HepG2 (cell line): ENCODE measurements at regions not wholly inside any gene's neighbourhood (a gene's known extent, or its start where the extent isn't known, plus 50 kb on each side); places are given as distances from the start of the nearest gene placed in this dataset.

Source experiments
- ATAC-seq: fragments of 200-7000 bp; cut with Tn5 transposase; 3 replicates; pipeline ENCODE4 v1.9.1; 2020; ENCODE audit warnings: mild to moderate bottlenecking, moderate library complexity
- BruUV-seq: library from RNA; stranded (reverse); fragments of 400-500 nt; replicated peaks from 2 replicates; lab custom pipeline; 2021; lab: Mats Ljungman, UMichigan
- CTCF ChIA-PET: fragments of 300-600 bp; formaldehyde crosslinking; extraction: SDS; loops from one replicate; lab custom pipeline; 2021; ENCODE audit warnings: low total read pairs, inconsistent platforms, low intra/inter-chr PET ratio; lab: Yijun Ruan, JAX
- POLR2A ChIA-PET: fragments of 350-600 bp; sonication (Branson Sonifier 250); formaldehyde crosslinking; loops from one replicate; lab custom pipeline; 2020; ENCODE audit warnings: antibody characterized with exemption, inconsistent platforms; lab: Yijun Ruan, JAX
- DNase-seq: peaks from one replicate; pipeline ENCODE4 v3.0.0-alpha.2; 2015; ENCODE audit warnings: low spot score
- FAIRE-seq: peaks from 3 replicates; lab custom pipeline; 2011; peaks lifted over from hg19 to GRCh38; lab: Jason Lieb, UNC
- H2AFZ ChIP-seq: one replicate; pipeline ENCODE4 v1.6.1; 2011; ENCODE audit warnings: low read length, inconsistent platforms
- H3K27ac ChIP-seq: fragments of 300-600 bp; 3 replicates; pipeline ENCODE4 v1.8.0; 2011; ENCODE audit warnings: mixed run types, mild to moderate bottlenecking, mixed read lengths, low read length, inconsistent platforms; ENCODE audit not compliant: insufficient read depth; ENCODE audit errors: extremely low read length
- H3K27me3 ChIP-seq, 2 experiments: fragments of 200-600 bp in 1 of 2; 2 replicates in 1 of 2; 3 replicates in 1 of 2; pipeline versions ENCODE4 v1.6.0 to v1.8.0; 2011; ENCODE audit warnings: low read length in 2 of 2, mild to moderate bottlenecking in 2 of 2, moderate library complexity in 2 of 2, inconsistent platforms in 1 of 2; ENCODE audit not compliant: insufficient read depth in 2 of 2, control insufficient read depth in 1 of 2
- H3K36me3 ChIP-seq, 2 experiments: fragments of 200-600 bp in 1 of 2; replicated peaks in 1 of 2; 2 replicates in 1 of 2; 3 replicates in 1 of 2; pipeline versions ENCODE4 v1.5.1 to v1.8.0; 2011; ENCODE audit warnings: low read length in 2 of 2, inconsistent platforms in 1 of 2; ENCODE audit not compliant: insufficient read depth in 2 of 2, control insufficient read depth in 1 of 2
- H3K4me1 ChIP-seq: 2 replicates; pipeline ENCODE4 v1.5.1; 2012; ENCODE audit warnings: low read length, inconsistent platforms; ENCODE audit not compliant: insufficient read depth
- H3K4me2 ChIP-seq: 2 replicates; pipeline ENCODE4 v1.6.0; 2011; ENCODE audit warnings: low read depth, low read length, inconsistent platforms
- H3K4me3 ChIP-seq, 3 experiments: fragments of 200-600 bp in 1 of 3; sonication (generic), shearing (Covaris generic) in 1 of 3; replicated peaks in 1 of 3; 2 replicates each; pipeline ENCODE4 v1.5.1; 2011 to 2016; ENCODE audit warnings: low read length in 3 of 3, inconsistent platforms in 2 of 3, low read depth in 2 of 3, mild to moderate bottlenecking in 2 of 3, control low read depth in 1 of 3, mixed read lengths in 1 of 3; ENCODE audit not compliant: insufficient read depth in 1 of 3
- H3K79me2 ChIP-seq: one replicate; pipeline ENCODE4 v1.6.1; 2011; ENCODE audit warnings: low read length, inconsistent platforms; ENCODE audit not compliant: insufficient read depth
- H3K9ac ChIP-seq: 2 replicates; pipeline ENCODE4 v1.6.0; 2011; ENCODE audit warnings: mild to moderate bottlenecking, low read depth, low read length, inconsistent platforms; ENCODE audit not compliant: insufficient read depth
- H3K9me3 ChIP-seq: 2 replicates; pipeline ENCODE4 v1.5.1; 2012; ENCODE audit warnings: mild to moderate bottlenecking, low read length
- H4K20me1 ChIP-seq: 2 replicates; pipeline ENCODE4 v1.6.0; 2011; ENCODE audit warnings: inconsistent platforms, mild to moderate bottlenecking, low read length, moderate library complexity; ENCODE audit not compliant: insufficient read depth
- CCDC6 ChIP-seq: sonication (generic); formaldehyde crosslinking; IDR thresholded peaks from 2 replicates; pipeline ENCODE4 v1.8.1; 2022; ENCODE audit warnings: mild to moderate bottlenecking, missing genetic modification reagents, moderate library complexity
- ISL2 ChIP-seq: sonication (generic); formaldehyde crosslinking; IDR thresholded peaks from 2 replicates; pipeline ENCODE4 v1.5.0; 2020; ENCODE audit warnings: missing genetic modification reagents
- JDP2 ChIP-seq: sonication (generic); formaldehyde crosslinking; IDR thresholded peaks from 2 replicates; pipeline ENCODE4 v1.8.1; 2022; ENCODE audit warnings: missing genetic modification reagents, borderline replicate concordance
- REL ChIP-seq: sonication (generic); formaldehyde crosslinking; conservative IDR thresholded peaks from 2 replicates; pipeline ENCODE4 v1.8.0; 2022; ENCODE audit warnings: mild to moderate bottlenecking, missing genetic modification reagents, moderate library complexity
- SIN3A ChIP-seq: IDR thresholded peaks from 2 replicates; pipeline ENCODE4 v1.6.1; 2011; ENCODE audit warnings: low read depth, mild to moderate bottlenecking, control low read depth, low read length, borderline replicate concordance
- SRSF1 ChIP-seq: fragments of 200-400 bp; formaldehyde crosslinking; optimal IDR thresholded peaks from 2 replicates; pipeline ENCODE3; 2017; ENCODE audit warnings: mild to moderate bottlenecking, low read depth, low read length, moderate library complexity
- ZFP36L2 ChIP-seq: sonication (generic); formaldehyde crosslinking; IDR thresholded peaks from 2 replicates; pipeline ENCODE4 v1.4.0; 2020; ENCODE audit warnings: missing genetic modification reagents
- ZNF331 ChIP-seq: sonication (generic); formaldehyde crosslinking; IDR thresholded peaks from 2 replicates; pipeline ENCODE4 v1.4.0; 2020; ENCODE audit warnings: missing genetic modification reagents
- ZNF430 ChIP-seq: sonication (generic); formaldehyde crosslinking; IDR thresholded peaks from 2 replicates; pipeline ENCODE4 v1.9.0; 2021; ENCODE audit warnings: mild to moderate bottlenecking, missing genetic modification reagents
- ZNF530 ChIP-seq: sonication (generic); formaldehyde crosslinking; IDR thresholded peaks from 2 replicates; pipeline ENCODE4 v1.5.0; 2020; ENCODE audit warnings: low read depth, mild to moderate bottlenecking, missing genetic modification reagents
- ZNF557 ChIP-seq: sonication (generic); formaldehyde crosslinking; IDR thresholded peaks from 2 replicates; pipeline ENCODE4 v1.4.0; 2020; ENCODE audit warnings: missing genetic modification reagents
- ZNF563 ChIP-seq: sonication (generic); formaldehyde crosslinking; IDR thresholded peaks from 2 replicates; pipeline ENCODE4 v1.8.0; 2022; ENCODE audit warnings: mild to moderate bottlenecking, moderate library complexity, missing genetic modification reagents
- ZNF670 ChIP-seq: sonication (generic); formaldehyde crosslinking; IDR thresholded peaks from 2 replicates; pipeline ENCODE4 v1.8.0; 2022; ENCODE audit warnings: mild to moderate bottlenecking, missing genetic modification reagents, borderline replicate concordance
- WGBS: methylation state at CpG from one replicate; pipeline ENCODE4 v1.1.6; 2017; ENCODE audit warnings: low lambda C conversion rate; 5-methylcytosine and 5-hydroxymethylcytosine counted together
- in situ Hi-C: cut with HindIII; loops from 2 replicates; pipeline ENCODE4 v1.10.0; 2017; ENCODE audit warnings: low pct_unique_long_range_greater_than_20kb; ENCODE audit not compliant: extremely low pct_ligation_motif_present
- intact Hi-C: fragments of 100-400 bp; cut with micrococcal nuclease; formaldehyde crosslinking; loops from one replicate; pipeline ENCODE4 v1.10.0; 2022; ENCODE audit not compliant: unreplicated experiment
- TF ChIP-seq, protein P1 (sequence below): sonication (generic); formaldehyde crosslinking; IDR thresholded peaks from 2 replicates; pipeline ENCODE4 v1.5.0; 2020; ENCODE audit warnings: missing genetic modification reagents, mild to moderate bottlenecking, borderline replicate concordance
- TF ChIP-seq, protein P2 (sequence below): IDR thresholded peaks from 2 replicates; pipeline ENCODE4 v1.6.1; 2016; ENCODE audit warnings: control low read depth

DNA sequence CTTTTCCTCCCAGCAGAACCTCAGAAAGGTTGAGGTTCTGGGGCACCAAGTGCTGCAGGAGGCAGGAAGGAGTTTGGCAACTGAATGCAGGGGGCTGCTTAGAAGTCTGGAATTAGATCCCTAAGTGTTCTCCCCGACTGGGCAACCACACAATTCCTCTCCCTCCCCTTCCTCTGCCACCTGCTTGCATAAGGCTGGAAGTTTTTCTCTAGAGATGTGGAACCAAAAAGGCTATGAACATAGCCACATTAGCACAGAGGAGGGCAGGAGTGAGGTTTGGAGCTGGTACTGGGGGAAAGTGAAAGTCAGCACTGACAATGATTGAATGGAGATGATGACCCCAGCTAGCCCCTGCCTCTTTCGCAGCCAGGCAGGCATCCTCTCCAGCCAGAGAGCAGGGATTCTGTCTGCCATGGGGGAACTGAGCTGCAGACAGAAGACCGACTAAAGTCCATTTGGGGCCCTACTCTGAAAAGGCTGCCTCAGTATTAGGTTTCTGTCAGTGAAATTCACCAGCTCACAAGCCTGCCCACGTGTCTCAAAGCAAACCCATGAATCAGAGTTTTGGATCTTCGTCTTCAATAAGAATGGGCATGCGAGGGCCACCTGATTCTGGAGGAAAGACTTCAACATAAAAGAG lies 87.9 kb upstream of the ITGA6 start (continued):
- TF ChIP-seq, protein P1, sequence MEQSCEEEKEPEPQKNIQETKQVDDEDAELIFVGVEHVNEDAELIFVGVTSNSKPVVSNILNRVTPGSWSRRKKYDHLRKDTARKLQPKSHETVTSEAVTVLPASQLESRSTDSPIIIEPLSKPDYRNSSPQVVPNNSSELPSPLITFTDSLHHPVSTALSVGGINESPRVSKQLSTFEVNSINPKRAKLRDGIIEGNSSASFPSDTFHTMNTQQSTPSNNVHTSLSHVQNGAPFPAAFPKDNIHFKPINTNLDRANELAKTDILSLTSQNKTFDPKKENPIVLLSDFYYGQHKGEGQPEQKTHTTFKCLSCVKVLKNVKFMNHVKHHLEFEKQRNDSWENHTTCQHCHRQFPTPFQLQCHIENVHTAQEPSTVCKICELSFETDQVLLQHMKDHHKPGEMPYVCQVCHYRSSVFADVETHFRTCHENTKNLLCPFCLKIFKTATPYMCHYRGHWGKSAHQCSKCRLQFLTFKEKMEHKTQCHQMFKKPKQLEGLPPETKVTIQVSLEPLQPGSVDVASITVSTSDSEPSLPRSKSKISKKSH (CRISPR knock-in tag) = no peak
- no peak for TF ChIP-seq JDP2 (CRISPR knock-in tag)
- no peak for TF ChIP-seq SRSF1
- no peak for TF ChIP-seq ZNF563 (CRISPR knock-in tag)
- TF ChIP-seq ZFP36L2 (CRISPR knock-in tag) = no peak
- TF ChIP-seq CCDC6 (CRISPR knock-in tag) = 0 out of 2 replicates have a peak, but pooled peaks have one; percentile 59
- peak; percentile 77 for TF ChIP-seq ZNF331 (CRISPR knock-in tag)

DNA sequence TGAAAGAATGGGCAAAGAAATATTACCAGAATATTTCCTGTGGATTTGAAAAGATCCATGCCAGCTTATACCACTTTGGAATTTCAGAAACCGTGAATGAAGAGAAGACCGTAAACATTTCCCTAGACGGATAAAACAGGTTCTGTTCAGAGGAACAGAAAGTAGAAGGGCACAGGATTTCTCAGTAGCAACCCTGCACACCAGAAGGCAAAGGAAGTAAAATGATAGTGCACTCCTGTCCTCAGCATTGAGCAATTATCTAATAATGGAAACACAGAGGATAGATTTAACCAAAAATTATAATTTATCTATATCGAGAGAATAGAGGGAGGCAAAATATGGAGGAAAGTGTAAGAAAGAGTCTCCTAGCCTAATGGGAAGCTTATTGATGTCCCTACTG lies 87.0 kb upstream of the ITGA6 start:
- CTCF ChIA-PET = no interaction called here
- no peak for FAIRE-seq
- intact Hi-C loops = no loop called here

More for the DNA sequence above, 87.0 kb upstream of the ITGA6 start:
- no peak for TF ChIP-seq ZNF557 (CRISPR knock-in tag)
- TF ChIP-seq, protein P2, sequence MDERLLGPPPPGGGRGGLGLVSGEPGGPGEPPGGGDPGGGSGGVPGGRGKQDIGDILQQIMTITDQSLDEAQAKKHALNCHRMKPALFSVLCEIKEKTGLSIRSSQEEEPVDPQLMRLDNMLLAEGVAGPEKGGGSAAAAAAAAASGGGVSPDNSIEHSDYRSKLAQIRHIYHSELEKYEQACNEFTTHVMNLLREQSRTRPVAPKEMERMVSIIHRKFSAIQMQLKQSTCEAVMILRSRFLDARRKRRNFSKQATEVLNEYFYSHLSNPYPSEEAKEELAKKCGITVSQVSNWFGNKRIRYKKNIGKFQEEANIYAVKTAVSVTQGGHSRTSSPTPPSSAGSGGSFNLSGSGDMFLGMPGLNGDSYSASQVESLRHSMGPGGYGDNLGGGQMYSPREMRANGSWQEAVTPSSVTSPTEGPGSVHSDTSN (CRISPR knock-in tag) = no peak
- 0 out of 2 replicates have a peak, but pooled peaks have one; percentile 54 for TF ChIP-seq ZNF670 (CRISPR knock-in tag)
- TF ChIP-seq SIN3A = 0 out of 2 replicates have a peak, but pooled peaks have one; percentile 11
- TF ChIP-seq REL (CRISPR knock-in tag) = no peak
- TF ChIP-seq ZNF530 = no peak
- TF ChIP-seq ISL2 (CRISPR knock-in tag) = 0 out of 2 replicates have a peak, but pooled peaks have one; percentile 2
- no peak for TF ChIP-seq ZNF430 (CRISPR knock-in tag)
- TF ChIP-seq, all 625 proteins: peak for 3
- no peak for DNase-seq
- H3K9me3 ChIP-seq = peaks cover 12% of the 10 kb centered on the region
- POLR2A ChIA-PET = interaction anchor here (1.2 to 1.3 kb wide), 2 partner anchors 41 to 121 kb away, joined by 3 to 5 read pairs; no protein-coding TSS in a partner anchor
- H3K4me3 ChIP-seq = peak overlapping the region; percentile 19 to 65 (median 62); a peak in 5 of 6 replicates
- no peaks in the 10 kb centered on the region for H3K79me2 ChIP-seq
- no peaks in the 10 kb centered on the region for H3K36me3 ChIP-seq
- peaks cover 71% of the 10 kb centered on the region for H3K4me1 ChIP-seq
- in situ Hi-C loops = no loop called here
- H3K27me3 ChIP-seq = peaks cover 0 to 3% of the 10 kb centered on the region in 2 experiments; a peak in 1 of 5 replicates
- ATAC-seq = no peak; the same call in 2 of the 3 replicates
- BruUV-seq = no TSS peak
- 6% methylated on average over 4 of the region's 4 CpGs for WGBS
- H2AFZ ChIP-seq = no peak overlapping the region
- no peaks in the 10 kb centered on the region for H4K20me1 ChIP-seq
- H3K4me2 ChIP-seq = peak overlapping the region; percentile 91
- peak overlapping the region; percentile 64 for H3K9ac ChIP-seq
- H3K27ac ChIP-seq = peak overlapping the region; percentile 59
